ENCODE measurements at regions not wholly inside any gene's neighbourhood (a gene's known extent, or its start where the extent isn't known, plus 50 kb on each side); places are given as distances from the start of the nearest gene placed in this dataset.

DNA sequence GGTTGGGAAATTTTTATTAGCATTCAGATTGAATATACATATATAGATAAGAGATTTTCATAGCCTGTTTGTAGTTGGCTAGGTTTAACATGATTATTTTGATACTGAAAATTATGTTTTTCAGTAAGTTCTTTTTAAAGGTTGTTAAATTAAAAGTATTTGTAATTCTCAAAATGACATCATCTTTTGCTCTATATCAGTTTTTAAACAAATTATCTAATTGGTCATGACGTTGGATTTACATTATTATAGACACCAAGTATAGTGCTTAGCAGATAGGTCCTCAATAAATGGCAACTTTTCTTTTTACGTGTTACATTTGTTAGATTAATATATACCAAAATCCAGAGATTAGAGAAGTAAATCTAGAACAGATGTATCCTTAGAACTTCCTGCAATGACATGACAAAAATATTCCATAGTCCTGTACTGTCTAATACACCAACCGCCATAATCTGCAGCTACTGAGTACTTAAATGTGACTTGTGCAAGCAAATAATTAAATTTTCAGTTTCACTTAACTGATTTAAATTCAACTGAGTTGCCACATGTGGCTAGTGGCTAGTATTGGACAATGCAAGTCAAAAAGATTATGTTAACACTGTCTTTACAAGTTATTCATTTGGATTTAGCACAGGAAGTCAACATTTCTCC lies 1613.1 kb upstream of the TENM3 start:
- TF ChIP-seq, protein P1, sequence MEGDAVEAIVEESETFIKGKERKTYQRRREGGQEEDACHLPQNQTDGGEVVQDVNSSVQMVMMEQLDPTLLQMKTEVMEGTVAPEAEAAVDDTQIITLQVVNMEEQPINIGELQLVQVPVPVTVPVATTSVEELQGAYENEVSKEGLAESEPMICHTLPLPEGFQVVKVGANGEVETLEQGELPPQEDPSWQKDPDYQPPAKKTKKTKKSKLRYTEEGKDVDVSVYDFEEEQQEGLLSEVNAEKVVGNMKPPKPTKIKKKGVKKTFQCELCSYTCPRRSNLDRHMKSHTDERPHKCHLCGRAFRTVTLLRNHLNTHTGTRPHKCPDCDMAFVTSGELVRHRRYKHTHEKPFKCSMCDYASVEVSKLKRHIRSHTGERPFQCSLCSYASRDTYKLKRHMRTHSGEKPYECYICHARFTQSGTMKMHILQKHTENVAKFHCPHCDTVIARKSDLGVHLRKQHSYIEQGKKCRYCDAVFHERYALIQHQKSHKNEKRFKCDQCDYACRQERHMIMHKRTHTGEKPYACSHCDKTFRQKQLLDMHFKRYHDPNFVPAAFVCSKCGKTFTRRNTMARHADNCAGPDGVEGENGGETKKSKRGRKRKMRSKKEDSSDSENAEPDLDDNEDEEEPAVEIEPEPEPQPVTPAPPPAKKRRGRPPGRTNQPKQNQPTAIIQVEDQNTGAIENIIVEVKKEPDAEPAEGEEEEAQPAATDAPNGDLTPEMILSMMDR (IDR thresholded peaks at IDR 0.05) = no peak
- TF ChIP-seq POLR2A (IDR thresholded peaks at IDR 0.05) = no peak
